ENCODE measurements at regions not wholly inside any gene's neighbourhood (a gene's known extent, or its start where the extent isn't known, plus 50 kb on each side); places are given as distances from the start of the nearest gene placed in this dataset.

DNA sequence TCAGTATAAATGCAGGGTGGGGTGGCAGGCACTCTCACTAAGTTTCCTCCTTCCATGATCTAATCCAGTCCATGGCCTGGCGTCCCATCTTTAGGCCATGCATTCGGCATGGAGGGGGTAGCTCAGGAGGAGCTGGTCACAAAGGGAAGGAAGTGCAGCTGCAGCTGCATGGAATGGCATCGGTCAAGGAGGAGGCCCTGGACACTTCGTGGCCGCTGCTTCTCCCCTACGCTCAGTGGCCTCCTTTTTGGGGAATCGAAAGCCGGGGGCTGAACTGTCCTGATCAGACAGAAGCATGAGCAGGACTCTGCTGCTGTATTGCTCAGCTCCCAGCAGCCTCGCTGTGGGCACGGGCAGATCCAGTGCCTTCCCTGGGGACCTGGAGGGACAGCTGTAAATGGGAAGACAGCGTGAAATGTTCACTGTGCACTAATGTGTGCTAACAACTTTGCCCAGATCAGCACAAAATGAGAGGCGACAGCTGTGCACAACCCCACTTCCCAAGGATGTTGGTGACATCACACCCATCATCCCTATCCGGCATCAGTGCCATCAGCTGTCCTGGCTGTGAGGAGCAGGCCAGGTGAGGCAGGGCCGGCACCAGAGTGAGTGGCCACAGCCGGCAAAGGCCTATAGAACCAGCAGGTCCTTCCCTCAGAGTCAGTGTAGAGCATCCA lies 520.1 kb upstream of the RAB6C start:
- intact Hi-C loops (cut with DNase I) = no loop called here
- DNase-seq = peak in 1 of 10 donors; percentile 79

DNA sequence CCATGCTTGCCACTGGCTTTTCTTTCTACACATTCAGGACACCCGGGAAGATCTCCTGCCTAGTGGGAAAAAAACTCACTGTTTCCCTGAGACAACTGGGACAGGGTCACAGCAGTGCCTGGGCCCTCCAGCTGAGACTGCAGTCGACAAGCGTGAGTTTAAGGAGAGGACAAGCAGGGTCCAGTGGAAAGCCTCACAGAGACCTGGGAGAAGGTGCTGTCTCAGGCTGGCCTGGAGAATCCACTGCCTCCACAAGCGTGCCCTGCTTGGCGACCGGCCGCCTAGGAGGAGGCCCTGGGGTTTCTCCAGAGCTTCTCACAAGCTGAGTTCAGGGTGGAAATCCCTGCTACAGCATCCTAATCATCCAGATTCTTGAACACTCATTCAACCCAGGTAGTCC lies 519.6 kb upstream of the RAB6C start:
- intact Hi-C loops (cut with DNase I) = no loop called here
- peak in 1 of 10 donors; percentile 83 for DNase-seq

DNA sequence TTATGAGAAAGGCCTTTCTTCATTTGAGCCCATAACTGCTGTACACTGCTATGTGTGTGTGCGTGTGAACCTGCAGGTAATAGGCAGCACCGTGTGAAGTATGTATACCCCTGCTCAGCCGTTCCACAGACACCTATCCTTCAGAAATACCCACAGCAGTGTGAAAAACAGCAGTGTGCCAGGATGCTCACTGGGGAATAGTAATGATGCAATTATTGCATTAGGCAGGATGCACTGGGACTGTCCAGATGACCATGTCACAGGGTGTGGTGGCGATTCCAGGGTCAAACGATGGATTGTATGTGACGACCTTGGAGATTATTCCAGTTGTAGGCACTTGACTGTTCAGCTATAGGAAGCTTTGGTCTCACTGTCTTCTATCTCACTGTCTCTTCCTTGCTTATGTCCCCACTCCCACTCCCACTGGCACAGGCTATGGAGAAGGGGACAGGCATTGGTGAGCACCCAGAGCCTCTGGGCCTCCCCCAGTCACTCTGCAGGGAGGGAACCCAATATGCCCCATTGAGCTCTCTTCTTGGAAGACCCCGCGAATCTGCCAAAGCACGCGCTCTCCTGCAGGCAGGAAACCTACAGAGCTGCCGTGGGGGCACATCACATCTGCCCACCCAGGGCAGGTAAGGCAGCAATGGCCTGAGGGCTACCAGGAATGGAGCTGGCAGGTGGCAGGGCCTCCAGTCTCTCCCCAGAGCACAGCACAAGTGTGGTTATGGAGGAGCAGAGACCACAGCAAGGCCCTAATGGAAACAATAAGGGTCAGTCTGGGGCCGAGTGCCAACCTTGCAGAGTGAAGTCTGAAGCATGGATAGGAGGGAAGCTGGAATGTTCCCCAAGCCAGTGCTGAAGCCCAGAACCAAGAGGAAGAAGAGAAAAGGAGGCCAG lies 518.9 kb upstream of the RAB6C start:
- DNase-seq = peak in 1 of 10 donors; percentile 61
- intact Hi-C loops (cut with DNase I) = no loop called here

DNA sequence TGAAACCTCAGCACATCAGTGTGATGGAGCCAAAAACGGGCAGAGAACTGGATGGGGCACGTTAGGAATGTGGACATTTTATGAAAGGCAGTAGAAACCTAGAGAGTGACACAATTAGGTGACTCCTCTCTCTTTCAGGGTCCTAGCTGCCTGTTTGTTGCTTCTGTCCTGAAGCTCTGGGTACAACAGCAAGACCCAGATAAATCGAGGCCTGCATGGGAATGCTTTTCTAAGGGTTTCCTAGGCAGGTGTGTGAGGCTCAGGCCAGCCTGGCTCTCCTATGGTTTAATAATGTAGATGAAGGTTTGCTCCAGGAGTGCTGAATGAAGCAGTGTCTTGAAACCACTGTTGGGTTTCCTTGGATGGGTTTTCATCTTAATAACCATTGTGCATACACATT lies 517.1 kb upstream of the RAB6C start:
- intact Hi-C loops (cut with DNase I) = no loop called here
- no peak for DNase-seq

DNA sequence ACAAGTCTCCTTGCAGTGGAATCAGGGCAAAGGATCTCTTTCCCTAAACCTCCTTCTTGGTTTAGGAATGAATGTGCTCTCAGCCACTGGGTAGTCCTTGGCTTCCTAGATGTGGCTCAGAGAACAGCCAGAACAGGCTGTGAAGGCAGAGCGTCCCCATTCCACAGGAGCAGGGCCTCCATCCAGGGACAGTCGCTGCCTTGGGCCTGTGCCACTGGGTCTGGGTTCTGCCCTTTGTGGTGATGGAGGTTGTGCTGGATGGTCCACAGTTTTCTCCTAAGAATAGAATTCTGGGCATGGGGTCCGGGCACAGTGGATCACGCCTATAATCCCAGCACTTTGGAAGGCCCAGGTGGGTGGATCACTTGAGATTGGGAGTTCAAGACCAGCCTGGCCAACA lies 516.5 kb upstream of the RAB6C start:
- DNase-seq = peak in 1 of 10 donors; percentile 57
- intact Hi-C loops (cut with DNase I) = no loop called here

DNA sequence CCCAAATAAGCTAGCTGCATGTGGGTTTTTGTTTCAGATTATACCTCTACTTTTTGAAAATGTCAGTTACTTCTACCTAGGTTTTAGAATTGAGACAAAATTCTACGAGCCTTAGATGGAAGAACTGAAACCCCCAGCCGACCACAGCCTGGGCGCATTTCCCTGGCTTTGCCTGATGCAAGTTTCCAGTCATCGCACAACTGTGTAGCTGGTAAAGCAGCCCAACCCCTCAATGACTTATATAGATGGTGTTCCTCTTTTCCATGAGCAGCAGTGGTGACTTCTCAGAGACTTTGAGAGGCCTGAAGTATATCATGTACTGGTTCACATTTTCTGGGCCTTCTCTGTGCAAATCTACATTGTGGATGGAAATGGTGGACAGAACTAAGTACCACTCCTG lies 515.4 kb upstream of the RAB6C start:
- intact Hi-C loops (cut with DNase I) = no loop called here
- peak in 1 of 10 donors; percentile 82 for DNase-seq

DNA sequence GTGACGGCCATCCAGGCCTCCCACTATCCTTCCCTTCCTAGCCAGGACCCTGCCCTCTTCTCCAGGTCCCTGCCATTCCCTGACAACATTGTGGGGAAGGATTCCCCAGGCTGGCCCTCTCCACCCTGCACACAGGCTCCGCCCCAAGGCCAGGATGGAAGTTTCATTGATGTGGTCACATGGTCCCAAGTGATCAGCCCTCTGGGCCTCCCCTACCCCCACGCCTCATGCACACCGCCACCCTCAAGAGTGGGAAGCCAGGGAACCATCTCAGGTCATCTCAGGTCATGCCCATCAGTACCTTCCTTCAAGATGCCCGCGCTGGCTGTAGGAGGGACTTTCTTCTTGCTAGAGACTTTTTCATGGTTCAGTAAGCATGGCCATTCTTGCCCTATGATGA lies 514.8 kb upstream of the RAB6C start:
- DNase-seq = no peak
- intact Hi-C loops (cut with DNase I) = no loop called here

DNA sequence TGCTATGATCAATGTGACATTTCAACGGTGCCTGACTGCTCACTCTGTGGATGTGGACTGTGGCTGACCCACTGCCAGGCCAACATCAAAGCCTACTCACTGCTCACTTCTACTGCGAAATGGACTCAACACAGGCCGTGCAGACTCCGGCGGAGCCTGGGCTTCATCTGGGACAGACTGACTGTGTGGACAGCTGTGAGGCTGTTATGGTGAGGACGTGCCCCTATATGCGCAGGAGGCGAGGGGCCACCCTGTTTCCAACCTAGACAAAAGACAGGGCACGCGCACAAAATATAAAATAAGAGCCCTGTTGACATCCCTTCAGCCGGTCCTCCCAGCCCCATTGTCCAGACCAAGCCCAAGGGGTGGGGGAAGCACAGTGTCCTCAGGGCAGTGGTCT lies 514.4 kb upstream of the RAB6C start:
- intact Hi-C loops (cut with DNase I) = no loop called here
- DNase-seq = peak in 1 of 10 donors; percentile 45

DNA sequence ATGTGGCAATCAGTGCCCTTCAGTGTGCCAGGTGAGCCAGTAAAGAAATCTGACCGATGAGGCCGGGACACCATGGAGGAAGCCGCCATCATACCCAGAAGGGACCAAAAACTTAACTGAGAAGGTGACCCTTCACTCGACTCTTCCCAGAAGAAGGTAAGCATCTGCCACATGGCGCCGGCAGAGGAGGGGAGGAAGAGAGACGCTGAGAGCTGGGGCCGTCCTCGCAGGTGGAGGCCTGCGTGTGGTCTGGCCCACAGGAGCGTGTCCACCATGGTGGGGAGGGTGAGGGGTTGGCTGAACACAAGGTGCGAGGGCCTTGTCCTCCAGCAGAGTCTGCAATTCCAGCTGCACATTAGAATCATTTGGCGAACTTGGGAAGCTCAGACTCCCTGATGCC lies 513.1 kb upstream of the RAB6C start:
- DNase-seq = peak in 1 of 10 donors; percentile 56
- intact Hi-C loops (cut with DNase I) = no loop called here

DNA sequence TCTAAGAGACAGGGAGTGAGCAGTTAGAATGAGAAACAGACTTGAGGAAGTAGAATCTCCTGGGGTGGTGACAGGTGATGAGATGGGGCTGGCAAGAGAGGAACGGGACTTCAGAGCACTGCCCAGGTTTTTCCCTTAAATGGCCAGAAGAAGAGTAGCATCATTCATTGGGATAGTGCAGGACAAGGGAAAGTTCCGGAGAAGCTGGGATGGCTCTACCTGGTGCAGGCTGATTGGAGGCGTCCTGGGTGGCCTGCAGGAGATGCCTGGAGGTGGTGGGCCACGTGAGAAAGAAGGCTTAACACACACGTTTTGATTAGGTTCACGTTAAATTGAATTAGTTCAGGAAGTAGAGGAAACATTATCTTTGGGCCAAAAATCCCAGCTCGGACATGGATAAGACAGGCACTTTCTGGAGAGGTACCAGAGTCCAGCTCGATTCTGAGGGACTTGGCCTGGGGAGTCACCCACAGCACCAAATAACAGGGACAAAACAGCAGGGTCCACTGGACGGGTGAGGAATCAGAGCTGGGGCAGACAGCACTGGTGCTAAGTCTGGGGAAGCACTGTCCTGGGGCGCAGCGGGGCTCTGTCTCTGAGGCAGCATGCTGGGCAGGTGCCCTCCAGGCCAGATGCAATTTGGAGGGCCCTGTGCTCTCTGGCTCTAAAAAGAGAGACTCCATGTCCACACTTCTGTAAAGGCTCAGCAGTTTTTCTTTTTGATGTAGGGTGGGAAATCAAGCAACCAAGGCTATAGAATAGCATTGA lies 512.3 kb upstream of the RAB6C start:
- intact Hi-C loops (cut with DNase I) = no loop called here
- DNase-seq = peak in 1 of 10 donors; percentile 66

DNA sequence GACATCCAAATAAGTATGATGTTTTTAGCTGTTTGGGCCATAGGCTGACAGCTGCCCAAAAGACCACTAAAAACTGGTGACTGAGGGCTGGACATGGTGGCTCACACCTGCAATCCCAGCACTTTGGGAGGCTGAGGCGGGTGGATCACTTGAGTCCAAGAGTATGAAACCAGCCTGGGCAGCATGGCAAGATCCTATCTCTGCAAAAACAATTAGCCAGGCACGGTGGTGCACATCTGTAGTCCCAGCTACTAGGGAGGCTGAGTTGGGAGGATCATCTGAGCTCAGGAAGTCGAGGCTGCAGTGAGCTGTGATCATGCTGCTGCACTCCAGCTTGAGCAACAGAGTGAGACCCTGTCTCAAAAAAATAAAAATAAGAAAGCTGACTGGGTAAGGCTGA lies 511.5 kb upstream of the RAB6C start:
- intact Hi-C loops (cut with DNase I) = no loop called here
- DNase-seq = no peak

DNA sequence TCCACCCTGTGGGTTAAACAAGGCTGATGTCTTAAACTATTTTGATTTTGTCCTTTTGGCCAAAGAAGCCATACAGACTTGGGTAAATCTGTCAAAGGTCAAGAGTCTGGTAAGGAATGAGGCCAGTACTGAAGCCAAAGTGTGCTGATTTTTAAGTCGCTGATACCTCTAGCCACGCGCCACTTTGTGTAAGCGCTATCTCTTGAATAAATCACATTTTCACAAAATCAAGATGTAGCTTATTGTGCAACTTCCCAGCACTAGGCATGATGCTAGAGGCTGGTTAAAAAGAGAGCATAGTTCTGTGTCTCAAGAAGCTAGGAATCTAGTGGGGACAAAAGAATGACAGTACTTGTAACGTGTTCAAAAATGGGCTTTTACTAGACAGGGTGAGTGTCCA lies 510.6 kb upstream of the RAB6C start:
- DNase-seq = no peak
- intact Hi-C loops (cut with DNase I) = no loop called here

DNA sequence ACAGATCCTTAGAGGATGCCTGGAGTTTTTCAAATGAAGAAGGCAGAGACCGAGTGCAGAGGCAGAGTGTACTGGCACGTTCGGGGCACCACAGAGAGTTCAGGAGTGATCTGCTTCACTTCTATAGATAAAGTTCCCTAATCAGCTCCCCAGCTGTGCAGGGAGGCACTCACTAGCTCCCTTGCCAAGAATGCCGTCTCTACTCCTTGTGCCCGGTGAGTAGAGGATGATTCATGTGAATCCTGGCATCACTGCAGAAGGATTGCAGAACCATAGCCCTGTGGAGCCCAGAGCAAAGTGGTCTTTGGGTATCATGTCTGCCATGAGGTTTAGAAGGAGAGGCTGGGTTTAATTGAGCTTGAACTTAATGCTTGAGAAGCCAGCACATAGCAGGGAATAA lies 510.1 kb upstream of the RAB6C start:
- DNase-seq = peak in 5 of 10 donors; percentile 13 to 77 (median 29)
- intact Hi-C loops (cut with DNase I) = no loop called here

DNA sequence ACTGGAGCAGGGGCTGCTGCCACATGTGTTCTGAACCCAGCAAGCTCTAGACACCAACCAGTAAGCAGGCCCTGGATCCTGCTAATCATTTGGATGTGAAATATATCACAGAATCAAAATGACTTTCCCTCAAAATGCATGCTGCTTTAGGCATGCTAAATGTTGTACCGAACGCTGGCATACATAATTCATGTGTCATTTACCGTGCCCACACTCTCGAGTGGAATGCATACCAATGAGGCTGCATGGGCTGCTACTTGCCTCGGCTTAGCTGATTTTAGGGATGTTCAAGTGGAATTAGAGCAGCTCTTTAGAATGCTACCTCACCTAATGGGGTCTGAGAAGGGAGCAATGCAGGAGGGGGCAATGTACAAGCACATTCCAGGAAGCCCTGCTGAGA lies 509.6 kb upstream of the RAB6C start:
- intact Hi-C loops (cut with DNase I) = no loop called here
- DNase-seq = peak in 3 of 10 donors; percentile 25 to 75 (median 30)

DNA sequence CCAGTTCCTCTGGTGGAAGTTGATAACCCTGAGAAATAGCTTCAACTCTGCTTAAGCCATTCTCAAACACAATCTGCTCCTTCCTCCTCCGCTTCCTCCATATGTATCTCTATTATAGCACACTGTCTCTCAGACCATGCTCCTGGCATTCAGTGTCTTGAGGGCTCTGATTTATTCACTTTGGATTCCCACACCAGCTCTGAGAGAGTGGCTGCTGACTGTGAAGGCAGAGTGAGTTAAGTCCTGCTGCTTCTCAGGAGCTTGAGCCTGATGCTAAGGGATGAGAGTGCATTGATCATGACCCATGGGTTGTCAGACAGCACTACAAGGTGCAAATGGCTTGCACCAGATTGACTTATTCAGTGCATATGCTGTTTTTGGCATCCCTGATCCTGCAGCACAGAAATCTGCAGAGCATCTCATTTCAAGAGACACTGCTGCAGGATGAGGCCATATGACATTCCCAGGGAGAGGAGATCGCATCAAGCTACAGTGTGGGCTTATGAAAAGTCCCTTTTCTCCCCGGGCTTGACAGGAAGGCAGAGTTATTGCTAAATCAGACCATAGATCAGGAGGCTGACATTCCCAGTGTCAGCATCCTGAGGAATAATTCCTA lies 500.5 kb upstream of the RAB6C start:
- peak in 1 of 10 donors; percentile 47 for DNase-seq
- intact Hi-C loops (cut with DNase I) = no loop called here

DNA sequence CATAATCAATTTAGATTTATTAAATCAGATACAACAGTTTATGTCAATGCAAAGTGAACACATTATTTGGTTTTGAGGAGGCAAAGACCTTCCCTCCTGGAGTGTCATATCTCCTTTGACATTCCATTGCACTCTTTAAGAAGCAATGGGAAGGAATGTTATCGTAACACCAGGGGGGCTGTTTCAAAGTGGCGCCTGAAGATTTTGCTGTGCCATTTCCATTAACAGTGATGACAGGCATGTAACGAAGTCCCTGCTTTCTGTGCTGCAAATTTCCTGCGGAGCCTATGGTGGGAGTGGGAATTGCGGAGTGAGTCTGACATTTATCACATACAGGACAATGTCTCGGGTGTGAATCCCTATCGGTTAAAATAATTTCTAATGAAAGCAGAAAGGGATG lies 499.6 kb upstream of the RAB6C start:
- DNase-seq = no peak
- intact Hi-C loops (cut with DNase I) = no loop called here

DNA sequence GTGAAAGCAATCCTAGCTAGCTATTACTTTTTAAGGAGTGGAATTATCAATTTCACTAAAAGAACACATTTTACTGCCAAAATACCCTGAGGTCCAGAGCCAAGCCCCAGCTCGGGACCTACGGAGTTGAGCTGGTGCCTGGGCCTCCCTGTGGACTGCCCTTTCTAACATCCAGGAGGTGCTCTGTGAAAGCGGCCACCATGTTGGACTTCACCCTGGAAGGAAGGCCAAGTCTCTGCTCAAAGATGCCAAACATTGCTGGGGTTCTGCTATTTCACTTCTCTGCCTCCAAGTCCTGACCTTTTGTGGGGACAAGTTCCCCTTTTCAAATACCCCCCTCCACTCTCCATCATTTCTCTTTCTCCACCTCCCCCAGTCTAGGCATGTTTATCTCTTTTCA lies 498.7 kb upstream of the RAB6C start:
- DNase-seq = peak in 1 of 10 donors; percentile 48
- intact Hi-C loops (cut with DNase I) = no loop called here

DNA sequence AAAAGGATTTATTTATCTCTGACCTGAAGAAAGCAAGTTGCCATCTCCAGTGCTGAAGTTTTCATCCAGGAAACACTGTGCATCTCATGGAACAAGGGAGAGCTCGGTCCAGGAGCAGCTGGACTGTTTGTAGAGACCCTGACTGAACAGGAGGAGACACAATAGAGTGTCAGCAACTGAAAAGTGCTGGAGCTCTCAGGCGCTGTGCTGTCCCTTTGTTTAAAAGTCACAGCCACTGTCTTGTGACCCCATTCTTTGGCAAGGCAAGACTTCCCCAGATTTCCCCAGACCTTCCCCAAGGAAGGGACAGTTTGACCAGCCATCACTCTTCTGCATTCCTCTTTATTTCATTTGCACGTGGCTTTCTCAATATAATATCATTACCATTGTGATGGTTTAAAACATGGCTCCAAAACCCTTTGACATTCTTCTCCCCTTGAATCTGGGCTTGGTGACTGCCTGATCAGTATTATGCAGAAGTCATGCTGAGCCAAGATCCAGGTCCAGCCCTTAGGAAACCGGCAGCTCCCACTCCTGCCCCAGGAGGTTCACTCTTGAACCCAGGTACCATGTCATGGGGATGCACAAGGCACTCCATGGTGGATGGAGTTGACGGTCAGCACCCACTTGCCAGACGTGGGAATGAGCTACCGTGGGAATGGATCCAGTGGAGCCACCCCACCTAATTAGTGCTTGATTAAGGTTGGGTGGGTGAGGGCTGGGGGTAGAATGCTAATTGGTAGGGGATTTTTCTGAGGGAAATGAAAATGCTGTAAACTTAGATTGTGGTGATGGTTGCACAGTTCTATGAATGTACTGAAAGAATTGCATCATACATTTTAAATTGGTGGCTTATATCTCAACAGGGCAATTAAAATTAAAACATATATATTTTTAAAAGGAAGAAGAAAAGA lies 497.9 kb upstream of the RAB6C start:
- intact Hi-C loops (cut with DNase I) = no loop called here
- DNase-seq = peak in 1 of 10 donors; percentile 38

DNA sequence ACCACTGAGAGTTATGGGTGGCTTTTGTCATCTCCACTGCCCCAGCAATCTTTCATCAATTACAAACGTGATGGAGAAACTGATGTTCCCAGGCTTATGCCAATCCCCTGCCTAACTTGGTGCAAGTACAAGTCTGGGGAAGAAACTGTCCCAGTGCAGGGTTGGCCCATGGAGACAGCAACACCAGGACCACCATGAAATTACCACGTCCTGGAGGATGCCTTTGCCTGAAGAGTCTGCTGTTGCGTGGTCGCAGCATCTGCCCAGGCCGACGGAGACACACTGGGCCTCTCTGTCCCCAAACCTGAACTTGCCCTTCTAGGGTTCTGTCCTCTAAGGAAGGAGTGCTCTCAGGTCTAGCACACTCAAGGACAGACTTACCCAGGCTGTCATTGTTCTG lies 496.8 kb upstream of the RAB6C start:
- DNase-seq = peak in 1 of 10 donors; percentile 58
- intact Hi-C loops (cut with DNase I) = no loop called here

DNA sequence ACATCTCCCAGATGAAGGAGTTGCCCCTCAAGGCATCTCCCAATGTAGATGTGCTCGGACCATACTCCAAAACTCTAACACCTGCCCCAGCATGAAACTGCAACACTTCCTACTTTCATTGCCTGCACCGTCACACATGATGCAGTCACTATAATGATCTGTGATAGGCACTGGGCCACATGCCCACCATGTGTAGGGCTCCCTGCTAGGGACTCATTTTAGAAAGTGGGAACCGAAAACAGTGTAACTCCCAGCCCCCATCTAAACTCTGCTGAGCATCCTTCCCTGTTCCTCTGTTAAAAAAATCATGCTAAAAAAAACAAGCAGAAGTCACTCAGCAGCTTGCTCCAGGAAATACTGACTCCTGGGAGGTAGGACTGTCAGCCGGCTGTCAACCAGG lies 496.1 kb upstream of the RAB6C start:
- peak in 3 of 10 donors; percentile 16 to 83 (median 26) for DNase-seq
- intact Hi-C loops (cut with DNase I) = no loop called here

Measured in posterior cingulate gyrus (tissue), 11 donors.